CD14-positive monocyte (primary cell): ENCODE measurements at regions not wholly inside any gene's neighbourhood (a gene's known extent, or its start where the extent isn't known, plus 50 kb on each side); places are given as distances from the start of the nearest gene placed in this dataset.

Source experiments
- DNase-seq, 3 donors: peaks; one replicate each; pipeline ENCODE4 v3.0.0-alpha.2; 2011 to 2022
- H2AFZ ChIP-seq: 2 replicates; pipeline ENCODE4 v1.6.0; 2012; ENCODE audit warnings: mild to moderate bottlenecking, low read depth, low read length, inconsistent platforms; ENCODE audit not compliant: insufficient read depth, poor library complexity, severe bottlenecking
- H3K27ac ChIP-seq, 2 donors: 1 replicate in 1 of 2; 2 replicates in 1 of 2; pipeline ENCODE4 v1.5.1; 2012 to 2013; ENCODE audit warnings: low read length in 2 of 2, control low read depth in 1 of 2, inconsistent platforms in 1 of 2, low read depth in 1 of 2, mild to moderate bottlenecking in 1 of 2
- H3K27me3 ChIP-seq, 2 donors: one replicate each; pipeline versions ENCODE4 v1.6.0 to v1.6.1; 2011 to 2013; ENCODE audit warnings: low read length in 2 of 2; ENCODE audit not compliant: control insufficient read depth in 2 of 2, insufficient read depth in 2 of 2
- H3K36me3 ChIP-seq, 2 donors: replicated peaks in 1 of 2; 1 replicate in 1 of 2; 2 replicates in 1 of 2; pipeline versions ENCODE4 v1.5.1 to v1.6.1; 2012 to 2013; ENCODE audit warnings: low read length in 2 of 2, control low read depth in 1 of 2, inconsistent platforms in 1 of 2, mild to moderate bottlenecking in 1 of 2; ENCODE audit not compliant: insufficient read depth in 2 of 2, control insufficient read depth in 1 of 2
- H3K4me1 ChIP-seq, 2 donors: 1 replicate in 1 of 2; 2 replicates in 1 of 2; pipeline versions ENCODE4 v1.5.1 to v1.6.1; 2012 to 2013; ENCODE audit warnings: low read length in 2 of 2, control low read depth in 1 of 2, inconsistent platforms in 1 of 2, mild to moderate bottlenecking in 1 of 2, moderate library complexity in 1 of 2; ENCODE audit not compliant: insufficient read depth in 2 of 2, control insufficient read depth in 1 of 2
- H3K4me2 ChIP-seq: replicated peaks from 2 replicates; pipeline ENCODE3; 2012; ENCODE audit warnings: low read length, moderate library complexity, mild to moderate bottlenecking; ENCODE audit not compliant: poor library complexity, severe bottlenecking; ENCODE audit errors: extremely low read depth
- H3K4me3 ChIP-seq, 3 experiments: fragments of 200-600 bp in 1 of 3; sonication (generic) in 1 of 3; replicated peaks in 1 of 3; 1 replicate in 2 of 3; 2 replicates in 1 of 3; pipeline ENCODE4 v1.5.1; 2011 to 2013; ENCODE audit warnings: low read length in 3 of 3, mild to moderate bottlenecking in 3 of 3, control low read depth in 2 of 3, low read depth in 2 of 3, inconsistent platforms in 1 of 3, moderate library complexity in 1 of 3
- H3K79me2 ChIP-seq: 2 replicates; pipeline ENCODE4 v1.6.0; 2012; ENCODE audit warnings: mild to moderate bottlenecking, control low read depth, inconsistent platforms, low read length, moderate library complexity; ENCODE audit not compliant: insufficient read depth
- H3K9ac ChIP-seq: 2 replicates; pipeline ENCODE4 v1.6.0; 2017; ENCODE audit warnings: low read length, mild to moderate bottlenecking; ENCODE audit not compliant: insufficient read depth, poor library complexity, severe bottlenecking
- H3K9me3 ChIP-seq, 2 donors: replicated peaks in 1 of 2; 1 replicate in 1 of 2; 2 replicates in 1 of 2; pipeline versions ENCODE4 v1.5.1 to v1.6.1; 2012 to 2013; ENCODE audit warnings: low read length in 2 of 2, control low read depth in 1 of 2; ENCODE audit not compliant: control insufficient read depth in 1 of 2, insufficient read depth in 1 of 2
- H4K20me1 ChIP-seq: 2 replicates; pipeline ENCODE4 v1.6.0; 2012; ENCODE audit warnings: mild to moderate bottlenecking, low read length, control low read depth, moderate library complexity; ENCODE audit not compliant: insufficient read depth
- H3K27ac Mint-ChIP-seq, 7 donors: one replicate each; pipeline ENCODE4 v1.8.0; 2020; ENCODE audit warnings: mild to moderate bottlenecking in 7 of 7, mixed read lengths in 7 of 7, moderate library complexity in 6 of 7, inconsistent platforms in 2 of 7
- H3K27me3 Mint-ChIP-seq, 3 donors: one replicate each; pipeline ENCODE4 v1.8.0; 2021 to 2022; ENCODE audit warnings: low read depth in 3 of 3, mild to moderate bottlenecking in 3 of 3, mixed read lengths in 3 of 3, moderate library complexity in 3 of 3, inconsistent platforms in 1 of 3
- H3K36me3 Mint-ChIP-seq, 2 donors: one replicate each; pipeline ENCODE4 v1.8.0; 2020; ENCODE audit warnings: mixed read lengths in 2 of 2, inconsistent platforms in 1 of 2, mild to moderate bottlenecking in 1 of 2
- H3K4me1 Mint-ChIP-seq: one replicate; pipeline ENCODE4 v1.8.0; 2020; ENCODE audit warnings: mild to moderate bottlenecking, mixed read lengths
- H3K4me3 Mint-ChIP-seq, 2 donors: one replicate each; pipeline ENCODE4 v1.8.0; 2020; ENCODE audit warnings: mild to moderate bottlenecking in 2 of 2, mixed read lengths in 2 of 2, moderate library complexity in 1 of 2
- H3K9me3 Mint-ChIP-seq, 7 donors: one replicate each; pipeline ENCODE4 v1.8.0; 2020 to 2022; ENCODE audit warnings: mixed read lengths in 7 of 7, mild to moderate bottlenecking in 6 of 7, moderate library complexity in 6 of 7, inconsistent platforms in 2 of 7
- CTCF ChIP-seq: fragments of 200-600 bp; IDR thresholded peaks from one replicate; pipeline ENCODE4 v1.8.0; 2022; ENCODE audit warnings: antibody characterized with exemption, mild to moderate bottlenecking
- WGBS: methylation state at CpG from one replicate; pipeline ENCODE4 v1.1.5; 2013; ENCODE audit warnings: missing lambda C conversion rate; ENCODE audit not compliant: insufficient coverage; 5-methylcytosine and 5-hydroxymethylcytosine counted together
- intact Hi-C, 2 donors: fragments of 100-400 bp; cut with micrococcal nuclease; formaldehyde crosslinking; loops; one replicate each; pipeline versions ENCODE4 v1.15.0 to v1.15.1; 2023

- no peak for TF ChIP-seq CTCF
- peaks cover 0 to 6% (median 1%) of the 10 kb centered on the region in 7 donors for H3K9me3 Mint-ChIP-seq
- Histone ChIP-seq H3K4me1 (no peaks in the 10 kb centered on the region), H3K4me3 (no peak overlapping the region), H2AFZ (no peak overlapping the region), H3K9me3 (no peaks in the 10 kb centered on the region), H3K9ac (no peak overlapping the region), H3K27me3 (no peaks in the 10 kb centered on the region), H3K36me3 (no peaks in the 10 kb centered on the region), H3K79me2 (no peaks in the 10 kb centered on the region), H4K20me1 (no peaks in the 10 kb centered on the region), H3K4me2 (no peak overlapping the region), H3K27ac (no peak overlapping the region)
- peaks cover 0 to 3% (median 0%) of the 10 kb centered on the region in 3 donors for H3K27me3 Mint-ChIP-seq
- intact Hi-C loops, result no loop called here
- no CpG with 5 or more reads among the region's 3 CpGs for WGBS
- no peak for DNase-seq
- H3K27ac Mint-ChIP-seq, result no peak overlapping the region
- no peaks in the 10 kb centered on the region for H3K4me1 Mint-ChIP-seq
- no peak overlapping the region for H3K4me3 Mint-ChIP-seq
- H3K36me3 Mint-ChIP-seq, result no peaks in the 10 kb centered on the region
Observed at GRCh38 chr2:18304849-18305248, 255.6 kb downstream of the RDH14 start.

GRCh38 chr2:18301421-18302139, 258.9 kb downstream of the RDH14 start:
- Histone ChIP-seq H3K4me3 (no peak overlapping the region), H3K27ac (no peak overlapping the region), H2AFZ (no peak overlapping the region), H3K4me2 (no peak overlapping the region), H3K9ac (no peak overlapping the region), H3K4me1 (no peaks in the 10 kb centered on the region), H3K36me3 (no peaks in the 10 kb centered on the region), H4K20me1 (no peaks in the 10 kb centered on the region), H3K27me3 (no peaks in the 10 kb centered on the region), H3K79me2 (no peaks in the 10 kb centered on the region), H3K9me3 (no peaks in the 10 kb centered on the region)
- no peak overlapping the region for H3K27ac Mint-ChIP-seq
- intact Hi-C loops, result no loop called here
- DNase-seq, result no peak
- no peak overlapping the region for H3K4me3 Mint-ChIP-seq
- H3K27me3 Mint-ChIP-seq, result peaks cover 0 to 3% (median 0%) of the 10 kb centered on the region in 3 donors
- no peak for TF ChIP-seq CTCF
- H3K4me1 Mint-ChIP-seq, result no peaks in the 10 kb centered on the region
- peaks cover 0 to 3% (median under 1%) of the 10 kb centered on the region in 7 donors for H3K9me3 Mint-ChIP-seq
- WGBS, result 100% methylated on average over 1 of the region's 2 CpGs
- H3K36me3 Mint-ChIP-seq, result no peaks in the 10 kb centered on the region
